Activated T-cell treated with anti-CD3 and anti-CD28 coated beads, Interleukin-2, amount 50 U/mL, for 1 hour (primary cell): ENCODE measurements at regions not wholly inside any gene's neighbourhood (a gene's known extent, or its start where the extent isn't known, plus 50 kb on each side); places are given as distances from the start of the nearest gene placed in this dataset.

Source experiments
- DNase-seq: peaks from one replicate; pipeline ENCODE4 v3.0.0-alpha.2; 2020

GRCh38 chr9:119044806-119045205 lies 324.4 kb downstream of the BRINP1 start:
- no peak for DNase-seq

GRCh38 chr9:119047513-119048307 lies 321.5 kb downstream of the BRINP1 start:
- DNase-seq: no peak

GRCh38 chr9:119050281-119050680 lies 319.0 kb downstream of the BRINP1 start:
- DNase-seq: no peak

GRCh38 chr9:119052339-119053030 lies 316.8 kb downstream of the BRINP1 start:
- DNase-seq: no peak

GRCh38 chr9:119053070-119053469 lies 316.2 kb downstream of the BRINP1 start:
- DNase-seq: no peak

- no peak for DNase-seq
These were observed 308.4 kb downstream of the BRINP1 start for GRCh38 chr9:119060629-119061385.

GRCh38 chr9:119071636-119072035 lies 297.6 kb downstream of the BRINP1 start:
- no peak for DNase-seq

GRCh38 chr9:119074017-119074416 lies 295.2 kb downstream of the BRINP1 start:
- no peak for DNase-seq

- no peak for DNase-seq
These were observed 291.2 kb downstream of the BRINP1 start for GRCh38 chr9:119078015-119078414.

GRCh38 chr9:119083673-119084072 lies 285.6 kb downstream of the BRINP1 start:
- no peak for DNase-seq

GRCh38 chr9:119086590-119086989 lies 282.6 kb downstream of the BRINP1 start:
- no peak for DNase-seq

- DNase-seq: no peak
These were observed 281.2 kb downstream of the BRINP1 start for GRCh38 chr9:119088002-119088547.

GRCh38 chr9:119091074-119091473 lies 278.2 kb downstream of the BRINP1 start:
- no peak for DNase-seq

- no peak for DNase-seq
These were observed 277.1 kb downstream of the BRINP1 start for GRCh38 chr9:119092125-119092524.

- DNase-seq: no peak
These were observed 275.1 kb downstream of the BRINP1 start for GRCh38 chr9:119094086-119094485.

GRCh38 chr9:119095072-119095471 lies 274.2 kb downstream of the BRINP1 start:
- no peak for DNase-seq

GRCh38 chr9:119101048-119101447 lies 268.2 kb downstream of the BRINP1 start:
- no peak for DNase-seq

GRCh38 chr9:119114681-119115080 lies 254.6 kb downstream of the BRINP1 start:
- no peak for DNase-seq
